RPMI8226 (cell line): ENCODE measurements at regions not wholly inside any gene's neighbourhood (a gene's known extent, or its start where the extent isn't known, plus 50 kb on each side); places are given as distances from the start of the nearest gene placed in this dataset.

Source experiments
- DNase-seq: peaks from one replicate; pipeline ENCODE4 v3.0.0-alpha.2; 2015

GRCh38 chr18:27750014-27750413, 426.9 kb downstream of the CDH2 start:
- DNase-seq, result peak; percentile 43

GRCh38 chr18:27749194-27749593, 427.7 kb downstream of the CDH2 start:
- no peak for DNase-seq

GRCh38 chr18:27746241-27746640, 430.7 kb downstream of the CDH2 start:
- DNase-seq, result no peak

- no peak for DNase-seq
Measured at GRCh38 chr18:27735117-27735516, 441.8 kb downstream of the CDH2 start.

DNA sequence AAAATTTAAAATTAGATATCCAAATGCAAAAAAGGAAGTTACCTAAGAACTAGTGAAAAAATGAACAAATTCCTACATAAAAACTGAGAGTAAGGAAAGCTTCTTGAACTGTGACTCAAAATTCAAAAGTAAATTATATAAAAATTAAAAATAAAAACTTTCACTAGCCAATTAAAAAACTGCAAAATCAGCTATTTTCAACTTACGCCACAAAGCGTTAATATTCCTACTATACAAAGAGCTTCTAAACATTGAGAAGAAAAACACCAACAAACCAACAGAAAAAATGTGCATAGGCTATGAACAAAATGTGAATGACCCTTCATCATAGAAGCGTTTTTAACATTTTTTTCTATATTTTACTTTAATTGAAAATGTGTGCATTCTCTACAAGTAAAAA, 445.7 kb downstream of the CDH2 start:
- DNase-seq, result no peak

GRCh38 chr18:27728659-27729058, 448.3 kb downstream of the CDH2 start:
- no peak for DNase-seq

- DNase-seq, result no peak
Measured at GRCh38 chr18:27724362-27724761, 452.6 kb downstream of the CDH2 start.

DNA sequence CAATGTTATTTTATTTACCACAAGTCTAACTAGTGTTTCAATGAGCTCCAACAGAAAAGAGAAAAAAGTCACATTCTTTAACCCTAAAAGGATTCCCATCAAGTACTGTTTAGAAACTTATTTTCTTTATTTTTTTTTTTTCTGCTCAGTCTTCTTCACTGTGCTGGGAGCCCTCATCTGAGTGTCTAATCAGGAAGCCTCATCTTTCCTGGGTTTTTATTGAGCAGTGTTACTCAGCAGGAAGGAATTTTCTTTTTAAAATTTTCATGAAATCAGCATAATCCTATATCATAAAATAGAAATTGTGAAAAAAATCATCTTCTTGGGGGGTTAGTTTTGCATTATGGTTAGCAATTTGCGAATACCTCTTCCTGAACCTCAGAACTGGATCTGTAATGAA, 453.8 kb downstream of the CDH2 start:
- no peak for DNase-seq

DNA sequence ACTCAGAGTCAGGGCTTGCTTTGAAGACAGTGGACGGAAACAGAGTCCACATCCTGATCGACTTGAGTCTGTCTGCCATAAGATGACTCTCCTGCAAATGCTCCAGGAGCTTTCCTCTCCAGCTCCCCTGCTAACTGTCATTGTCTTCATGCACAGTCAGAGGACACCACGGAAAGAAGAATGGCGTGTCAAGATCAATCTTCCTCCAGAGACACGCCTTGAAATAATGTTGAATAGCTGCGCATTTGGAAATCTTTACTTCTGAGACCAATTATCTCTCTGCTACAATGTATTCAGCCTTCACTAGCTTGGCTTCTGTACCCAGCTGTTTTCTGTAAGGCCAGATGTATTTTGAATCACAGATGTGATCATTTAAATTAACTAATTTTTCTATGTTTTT, 457.2 kb downstream of the CDH2 start:
- DNase-seq, result no peak

- no peak for DNase-seq
Measured at GRCh38 chr18:27717816-27718215, 459.1 kb downstream of the CDH2 start.

GRCh38 chr18:27717250-27717649, 459.7 kb downstream of the CDH2 start:
- DNase-seq, result no peak

DNA sequence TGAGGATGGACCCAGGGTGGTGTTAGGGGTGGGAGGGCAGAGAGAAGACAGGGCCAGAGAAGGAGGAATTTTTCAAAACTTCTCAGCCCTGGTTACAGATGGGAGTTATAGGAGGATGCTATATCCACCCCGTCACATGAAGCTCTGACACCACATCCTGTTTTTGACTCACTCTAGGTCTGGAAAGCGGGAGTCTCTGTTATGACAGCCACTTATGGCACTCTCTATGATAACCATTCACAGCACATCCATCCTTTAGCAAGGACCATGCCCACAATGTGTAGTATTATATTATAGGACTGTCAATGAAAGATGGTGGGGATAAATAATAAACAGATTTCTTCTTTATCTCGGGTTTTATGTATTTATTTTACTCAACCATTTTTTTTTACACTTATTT, 461.2 kb downstream of the CDH2 start:
- no peak for DNase-seq

DNA sequence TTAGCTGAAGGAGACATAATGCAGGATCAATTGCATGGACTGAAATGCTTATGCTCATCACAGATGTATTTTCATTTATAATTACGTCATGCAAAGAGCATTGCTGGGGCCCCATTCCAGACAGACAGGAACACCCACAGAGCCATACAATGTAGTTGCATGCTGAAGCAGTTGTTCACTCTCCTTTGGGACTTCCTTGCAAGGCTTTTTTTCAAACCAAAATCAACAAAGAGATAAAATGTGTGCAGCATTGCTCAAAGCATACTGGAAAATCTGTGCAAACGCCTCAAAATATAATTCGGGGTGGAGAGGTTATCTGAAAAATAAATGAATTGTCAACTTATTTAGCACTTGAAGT, 463.2 kb downstream of the CDH2 start:
- DNase-seq, result no peak

DNA sequence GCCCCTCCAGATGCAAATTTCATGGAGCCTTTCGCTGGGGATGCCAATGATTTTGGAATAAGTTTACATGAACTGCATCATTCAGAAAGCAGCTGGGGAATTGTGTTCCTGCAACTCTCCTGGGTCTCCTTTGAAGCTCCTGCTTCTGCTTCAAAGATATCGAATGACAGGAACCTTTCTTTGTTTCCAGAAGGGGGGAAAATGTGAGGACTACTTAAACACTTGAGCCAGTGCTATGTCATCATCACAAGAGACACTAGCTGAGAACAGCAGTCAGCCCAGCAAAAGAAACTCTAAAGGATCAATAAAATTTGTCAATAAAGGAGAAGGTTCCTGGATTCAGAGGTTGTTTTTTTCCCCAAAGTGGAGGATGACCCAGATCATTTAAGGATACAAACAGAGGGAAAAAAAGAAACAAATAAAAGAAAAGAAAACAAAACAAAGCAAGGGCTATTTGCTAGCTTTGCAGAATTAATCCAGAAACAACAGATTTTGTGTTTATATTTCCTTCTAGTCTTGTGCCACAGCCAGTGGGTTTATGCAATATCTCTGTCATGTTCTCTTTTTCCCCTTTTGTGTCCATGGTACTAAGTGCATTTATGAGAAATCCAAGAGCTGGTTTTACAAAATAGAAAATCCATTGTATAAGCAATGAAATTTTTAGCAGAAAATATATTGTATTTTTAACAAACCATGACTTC, 463.7 kb downstream of the CDH2 start:
- no peak for DNase-seq

DNA sequence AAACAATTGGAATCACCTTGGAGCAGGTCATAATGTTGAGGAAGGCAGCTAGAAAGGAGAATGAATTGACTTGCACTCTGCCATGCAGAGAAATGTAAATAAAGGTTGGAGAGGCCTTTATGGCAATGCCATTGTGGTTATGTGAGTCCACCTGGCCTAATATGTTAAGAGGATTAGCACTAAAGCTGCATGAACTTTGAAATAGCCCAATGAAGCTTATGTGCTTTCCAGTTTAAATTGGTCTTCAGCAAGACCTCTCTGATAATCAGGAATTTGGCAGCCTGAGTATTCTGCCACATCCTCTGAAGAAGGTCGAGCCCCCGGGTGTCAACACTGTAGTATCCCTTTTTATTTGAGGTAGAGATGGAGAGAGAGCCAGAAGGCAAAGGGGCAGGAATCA, 464.9 kb downstream of the CDH2 start:
- no peak for DNase-seq

GRCh38 chr18:27711382-27711781, 465.5 kb downstream of the CDH2 start:
- DNase-seq, result no peak

DNA sequence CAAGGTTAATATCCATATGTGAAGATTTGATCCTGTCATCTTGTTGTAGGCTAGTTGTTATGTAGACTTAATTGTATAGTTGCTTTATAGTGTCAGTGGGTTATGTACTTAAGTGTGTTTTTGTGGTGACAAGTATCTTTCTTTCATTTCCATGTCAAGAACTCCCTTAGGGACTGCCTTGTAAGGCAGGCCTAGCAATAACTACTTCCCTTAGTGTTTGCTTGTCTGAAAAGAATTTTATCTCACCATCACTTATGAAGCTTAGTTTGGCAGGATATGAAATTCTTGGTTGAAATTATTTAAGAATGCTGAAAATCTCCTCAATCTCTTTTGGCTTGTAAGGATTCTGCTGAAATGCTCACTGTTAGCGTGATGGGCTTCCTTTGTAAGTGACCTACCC, 467.6 kb downstream of the CDH2 start:
- no peak for DNase-seq

GRCh38 chr18:27707201-27707600, 469.7 kb downstream of the CDH2 start:
- DNase-seq, result no peak

- DNase-seq, result no peak
Measured at GRCh38 chr18:27704736-27705361, 472.1 kb downstream of the CDH2 start.

- no peak for DNase-seq
Measured at GRCh38 chr18:27699137-27699536, 477.8 kb downstream of the CDH2 start.

GRCh38 chr18:27696148-27696547, 480.8 kb downstream of the CDH2 start:
- DNase-seq, result no peak

- no peak for DNase-seq
Measured at GRCh38 chr18:27695503-27695902, 481.4 kb downstream of the CDH2 start.

- no peak for DNase-seq
Measured at GRCh38 chr18:27695052-27695451, 481.9 kb downstream of the CDH2 start.

GRCh38 chr18:27688581-27688980, 488.3 kb downstream of the CDH2 start:
- DNase-seq, result no peak

GRCh38 chr18:27687351-27687979, 489.5 kb downstream of the CDH2 start:
- no peak for DNase-seq
